ENCODE measurements at regions not wholly inside any gene's neighbourhood (a gene's known extent, or its start where the extent isn't known, plus 50 kb on each side); places are given as distances from the start of the nearest gene placed in this dataset.

DNA sequence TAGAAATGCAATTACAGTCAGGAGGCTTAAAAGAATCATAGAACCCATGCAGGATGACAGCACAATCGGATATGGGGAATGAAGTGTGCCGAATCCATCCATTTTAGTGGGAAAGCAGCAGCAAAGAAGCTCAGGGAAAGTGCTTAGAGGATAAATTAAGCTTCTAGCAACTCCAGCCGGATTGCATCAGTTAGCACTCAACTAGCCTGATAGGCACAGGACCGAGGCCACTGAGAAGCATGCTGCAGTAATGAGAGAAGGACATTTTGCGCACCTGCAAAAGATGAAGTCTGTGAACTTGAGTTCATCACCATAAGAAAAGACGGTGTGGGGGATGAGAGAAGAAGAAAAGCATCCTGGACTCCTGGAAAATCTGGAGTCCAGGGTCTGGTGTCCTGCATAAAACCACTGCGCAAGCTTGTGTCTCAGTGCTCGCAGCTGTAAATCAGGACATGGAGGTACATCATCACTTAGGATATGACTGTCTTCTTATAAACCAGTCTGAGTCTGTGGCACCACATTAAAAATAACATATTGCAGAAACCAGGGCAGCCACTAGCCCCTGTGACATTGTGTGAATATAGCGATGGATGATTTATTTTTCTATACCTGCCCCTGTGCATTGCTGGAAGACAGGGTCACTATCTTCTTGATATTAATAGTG, 665.5 kb upstream of the SOX11 start:
- no peak for DNase-seq

DNA sequence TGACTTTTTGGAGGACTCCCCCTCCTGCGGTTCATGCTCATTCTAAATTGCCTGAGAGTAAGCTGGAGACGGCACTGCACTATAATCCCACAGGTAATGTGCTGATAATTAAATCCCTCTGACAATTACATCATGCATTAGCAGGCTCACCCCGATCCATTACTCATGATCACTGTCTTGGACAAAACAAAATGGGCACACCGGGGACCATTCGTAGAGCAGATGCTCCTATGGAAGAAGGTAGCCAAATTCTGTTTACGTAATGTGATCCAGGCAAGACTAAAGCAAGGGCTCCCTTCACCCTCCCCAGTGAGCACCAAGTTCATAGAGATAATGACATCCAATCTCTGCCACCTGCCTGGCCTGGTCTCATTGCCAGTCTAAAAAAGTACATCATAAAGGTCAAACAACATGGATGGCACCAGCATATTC, 657.1 kb upstream of the SOX11 start:
- DNase-seq: no peak

DNA sequence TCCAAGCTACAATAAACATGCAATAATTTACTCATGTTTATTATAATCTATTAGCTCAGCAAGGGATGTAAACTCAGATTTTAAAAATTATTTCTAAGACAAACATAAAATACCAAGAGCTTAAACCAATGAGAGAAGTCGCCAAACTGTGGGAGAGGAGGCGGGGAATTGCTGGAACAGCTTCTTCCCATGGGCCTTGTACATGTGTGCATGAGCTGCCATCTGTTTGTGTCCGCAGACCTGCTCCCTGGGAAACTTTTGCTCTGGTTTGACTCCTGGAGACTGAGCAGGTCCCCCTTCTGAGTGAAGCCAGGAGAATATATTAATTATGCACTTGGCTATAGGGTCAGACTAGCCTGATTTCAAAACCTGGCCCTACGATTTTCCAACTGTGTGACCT, 655.9 kb upstream of the SOX11 start:
- no peak for DNase-seq

DNA sequence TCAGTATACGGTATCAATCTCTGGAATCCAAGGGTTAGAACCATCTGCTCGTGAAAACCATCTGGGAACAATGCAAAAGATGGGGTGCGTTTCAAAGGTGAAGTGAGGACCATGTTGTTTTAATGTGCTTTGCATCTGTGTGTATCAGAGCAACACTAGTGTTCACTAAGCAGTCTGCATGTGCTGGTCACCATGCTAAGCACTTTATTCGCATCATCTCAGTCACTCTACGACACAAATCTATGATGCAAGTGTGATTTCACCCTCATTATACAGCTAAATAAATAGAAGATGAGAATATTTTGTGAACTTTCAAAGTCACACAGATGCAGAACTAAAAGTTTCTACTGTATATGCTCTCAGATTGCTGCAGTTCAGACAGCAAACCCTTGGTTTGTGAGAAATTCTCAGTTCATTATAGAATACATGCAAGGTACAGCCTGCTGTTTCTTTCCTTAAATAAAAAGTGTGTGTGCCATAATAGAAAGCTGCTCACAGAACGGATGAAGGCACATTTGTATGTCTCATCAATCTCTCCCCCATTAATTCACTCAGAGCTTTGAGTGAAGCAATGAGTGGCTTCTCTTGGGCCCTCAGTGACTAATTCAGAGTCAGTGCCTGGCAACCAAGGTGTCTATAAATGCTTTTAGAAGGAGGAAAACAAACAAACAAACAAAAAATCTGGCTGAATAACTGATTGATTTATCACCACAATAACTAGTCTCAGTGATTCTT, 652.8 kb upstream of the SOX11 start:
- no peak for DNase-seq

DNA sequence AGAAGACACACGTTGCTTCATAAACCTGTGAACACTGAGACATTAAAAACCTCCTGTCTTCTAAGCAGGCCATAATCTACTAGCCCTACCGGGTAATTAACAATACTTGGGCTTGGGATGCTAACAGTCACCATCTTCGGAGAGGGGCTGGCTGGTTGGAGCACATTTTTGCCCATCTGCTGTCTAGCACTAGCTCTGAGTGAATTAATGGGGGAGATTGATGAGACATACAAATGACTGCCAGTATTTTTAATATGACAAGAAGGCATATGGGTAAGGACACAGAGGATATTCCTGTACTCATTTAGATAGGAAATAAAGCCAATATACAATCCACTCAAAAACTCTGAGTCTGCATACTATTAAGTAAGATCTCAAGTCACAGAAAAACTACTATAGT, 651.6 kb upstream of the SOX11 start:
- DNase-seq: no peak

DNA sequence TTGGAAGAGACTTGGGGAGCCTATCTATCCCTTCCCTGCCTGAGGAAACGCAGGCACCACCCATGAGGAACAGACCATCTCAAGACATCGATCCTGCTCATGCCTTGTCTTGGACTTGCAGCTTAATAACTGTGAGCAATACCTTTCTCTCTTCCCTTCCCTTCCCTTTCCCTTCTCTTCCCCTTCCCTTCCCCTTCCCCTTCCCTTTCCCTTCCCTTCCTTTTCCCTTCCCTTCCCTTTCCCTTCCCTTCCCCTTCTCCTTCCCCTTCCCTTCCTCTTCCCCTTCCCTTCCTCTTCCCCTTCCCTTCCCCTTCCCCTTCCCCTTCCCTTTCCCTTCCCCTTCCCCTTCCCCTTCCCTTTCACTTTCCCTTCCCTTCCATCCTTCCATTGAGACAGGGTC, 650.7 kb upstream of the SOX11 start:
- DNase-seq: no peak

DNA sequence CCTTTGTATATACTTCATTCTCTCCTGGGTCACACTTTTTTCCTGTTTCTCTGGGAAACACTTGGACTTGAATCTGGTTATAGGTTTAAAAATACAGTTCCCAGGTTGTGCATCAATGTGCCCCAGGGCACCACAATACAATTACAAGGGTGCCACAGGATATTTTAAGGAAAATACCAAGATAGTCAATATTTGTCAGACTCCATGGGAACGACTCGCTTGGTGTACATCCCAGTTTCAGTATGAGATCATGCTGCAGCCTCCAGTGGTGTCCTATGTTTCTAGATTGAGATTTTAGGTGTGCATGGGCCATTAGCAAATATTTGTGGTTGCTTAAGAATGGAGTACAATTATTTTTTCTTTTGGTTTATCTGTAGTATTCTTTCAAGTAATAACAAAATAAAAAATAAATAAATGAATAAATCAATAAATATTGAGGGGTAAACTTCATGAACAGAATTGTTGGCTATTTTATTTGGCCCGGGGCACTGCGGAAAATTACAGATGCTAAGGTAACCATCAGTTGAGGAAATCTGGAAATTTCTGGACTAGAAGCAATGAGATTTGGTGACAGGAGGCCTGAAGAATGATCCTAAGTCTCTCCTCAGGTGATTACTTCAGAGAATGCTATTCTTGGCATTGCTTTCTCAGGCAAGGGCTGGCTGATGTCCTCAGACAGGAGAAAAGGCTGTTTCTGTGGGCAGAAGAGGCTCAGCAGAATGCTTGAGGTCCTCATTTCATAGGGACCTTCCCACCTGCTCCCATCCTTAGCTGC, 649.3 kb upstream of the SOX11 start:
- no peak for DNase-seq

DNA sequence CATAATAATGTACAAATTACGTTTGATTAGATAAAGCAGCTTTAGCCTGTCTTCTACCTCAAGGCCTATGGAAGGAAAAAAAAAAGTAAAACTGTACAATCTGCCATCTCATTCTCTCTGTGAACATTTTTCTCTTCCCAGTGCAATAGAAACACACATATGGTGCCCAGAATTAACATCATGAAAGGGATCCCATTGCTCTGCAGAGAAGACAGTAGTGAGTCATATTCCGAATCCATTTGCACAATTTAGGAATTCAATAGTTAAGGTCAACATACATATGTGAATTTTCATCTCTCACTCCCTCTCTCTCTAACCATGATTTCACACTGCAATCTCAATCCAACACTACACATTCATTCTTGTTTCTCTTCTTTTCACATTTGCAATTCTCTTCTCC, 640.9 kb upstream of the SOX11 start:
- no peak for DNase-seq

DNA sequence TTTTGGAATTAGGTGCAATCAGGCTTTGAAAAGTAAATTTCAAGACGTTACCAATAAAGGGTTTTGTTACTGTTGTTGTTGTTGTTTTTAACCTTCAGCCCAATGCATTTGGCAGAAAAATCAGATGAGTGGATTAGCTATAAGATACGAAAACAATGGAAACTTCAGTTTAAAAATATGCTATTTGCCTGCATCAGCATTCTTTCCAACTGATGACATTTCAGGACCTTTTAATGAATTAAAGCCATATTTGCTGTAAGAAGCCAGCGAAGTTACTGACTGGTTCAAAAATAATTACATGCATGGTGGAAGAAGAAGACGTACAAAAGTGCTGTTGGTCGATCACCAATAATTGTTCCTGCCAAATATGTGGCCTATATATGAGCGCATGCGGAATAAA, 639.3 kb upstream of the SOX11 start:
- no peak for DNase-seq

DNA sequence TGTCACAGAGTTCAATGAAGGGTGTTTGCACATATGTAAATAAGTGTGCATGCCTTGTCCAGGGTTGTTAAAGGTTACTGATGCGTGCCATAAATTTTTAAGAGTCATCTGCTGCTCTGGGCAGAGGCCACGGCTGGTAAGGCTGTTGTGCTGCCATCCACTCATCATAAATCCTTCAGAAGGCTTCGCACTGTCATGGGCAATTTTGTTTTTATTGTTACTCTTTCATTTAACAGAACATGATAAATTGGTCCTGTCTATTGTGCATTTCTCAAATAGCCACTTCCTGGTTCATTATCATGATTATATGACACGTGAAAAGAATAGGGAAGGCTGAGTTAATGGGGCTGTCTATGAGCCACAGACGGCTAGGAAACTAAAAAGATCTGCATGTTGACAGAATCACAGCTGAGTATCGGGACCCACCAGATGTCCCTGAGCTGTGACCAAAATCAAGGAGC, 634.3 kb upstream of the SOX11 start:
- no peak for DNase-seq

DNA sequence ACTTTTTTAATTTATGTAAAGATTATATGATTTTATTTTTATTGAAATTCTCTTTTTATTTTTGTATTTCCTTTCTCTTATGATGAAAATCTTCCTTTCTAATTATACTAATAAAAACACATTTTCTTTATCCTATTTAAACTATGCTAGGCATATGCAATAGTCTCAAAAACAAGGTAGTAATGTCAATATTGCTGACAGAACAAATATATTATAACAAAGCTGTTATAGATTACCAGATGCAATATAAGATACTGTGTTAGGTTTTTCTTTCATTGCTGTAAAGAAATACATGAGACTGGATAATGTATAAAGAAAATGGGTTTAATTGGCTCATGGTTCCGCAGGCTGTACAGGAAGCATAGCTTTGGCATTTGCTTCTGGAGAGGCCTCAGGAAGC, 631.2 kb upstream of the SOX11 start:
- DNase-seq: no peak

DNA sequence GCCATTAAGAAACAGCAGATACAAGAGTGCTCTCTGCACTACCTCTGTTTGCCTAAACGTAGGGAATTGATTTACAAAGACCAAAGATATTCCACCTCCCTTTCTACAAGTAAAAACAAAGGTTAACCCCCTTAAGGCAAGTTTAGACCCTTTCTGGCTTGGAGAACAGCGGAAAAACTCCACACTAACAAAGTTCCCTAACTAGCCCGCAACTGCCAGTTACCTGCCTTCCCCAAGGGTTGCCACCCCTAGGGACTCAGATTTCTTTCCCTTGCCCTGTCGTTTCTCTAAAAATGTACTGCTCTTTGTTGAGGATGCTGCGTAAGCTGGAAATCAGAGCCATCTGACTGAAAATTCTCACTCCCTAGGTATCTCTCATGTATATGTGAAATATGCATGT, 627.5 kb upstream of the SOX11 start:
- DNase-seq: no peak

DNA sequence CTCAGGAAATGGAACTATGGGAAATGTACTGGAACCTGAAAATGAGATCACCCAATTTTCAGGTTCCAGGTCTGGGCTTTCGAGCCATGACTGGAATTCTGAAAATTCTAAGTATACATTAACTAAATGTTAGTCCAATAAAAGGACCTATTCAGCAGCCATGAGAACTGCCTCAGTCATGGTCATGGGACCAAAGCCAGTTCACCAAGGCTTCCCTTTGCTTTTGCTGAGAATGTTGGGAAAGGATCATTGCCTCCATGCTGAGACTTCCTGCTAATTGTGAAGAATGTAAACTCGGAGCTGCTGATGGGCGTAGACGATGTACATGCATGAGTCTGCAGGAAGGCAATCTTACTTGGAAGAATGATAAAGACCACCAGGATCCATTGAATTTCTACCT, 624.4 kb upstream of the SOX11 start:
- DNase-seq: no peak

DNA sequence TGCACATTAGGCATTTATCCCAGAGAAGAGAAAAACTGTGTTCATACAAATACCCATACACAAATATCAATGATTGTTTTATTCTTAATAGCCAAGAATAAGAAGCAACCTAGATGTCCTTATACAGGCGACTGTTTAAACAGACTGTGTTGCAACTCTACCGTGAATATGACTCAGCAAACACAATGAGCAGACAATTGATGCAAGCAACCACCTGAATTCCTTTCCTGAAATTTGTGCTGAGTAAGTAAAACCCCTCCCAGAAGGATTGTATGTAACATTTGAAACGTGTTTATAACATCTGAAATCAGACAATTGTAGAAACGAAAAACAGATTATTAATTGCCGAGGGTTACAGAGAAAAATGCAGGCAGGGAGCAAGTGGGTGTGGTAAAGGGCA, 621.9 kb upstream of the SOX11 start:
- no peak for DNase-seq

DNA sequence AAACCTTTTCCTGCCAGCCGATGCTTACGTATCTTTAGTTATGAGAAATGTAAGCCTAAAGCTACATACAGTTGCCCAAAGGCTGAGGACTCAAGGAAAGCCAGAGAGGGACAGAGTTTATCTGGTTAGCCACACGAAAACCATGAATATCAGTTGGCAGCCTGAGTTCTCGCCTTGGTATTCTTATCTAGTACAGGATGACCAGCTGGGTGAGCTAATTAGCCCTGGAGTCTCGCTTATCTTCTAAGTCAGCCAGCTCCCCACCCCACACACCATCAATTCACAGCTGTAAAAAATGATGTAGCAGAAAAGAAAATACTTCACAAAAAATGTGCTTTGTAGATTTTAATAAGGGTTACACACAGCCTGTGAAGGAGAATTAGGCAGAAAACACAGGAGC, 617.5 kb upstream of the SOX11 start:
- DNase-seq: no peak

DNA sequence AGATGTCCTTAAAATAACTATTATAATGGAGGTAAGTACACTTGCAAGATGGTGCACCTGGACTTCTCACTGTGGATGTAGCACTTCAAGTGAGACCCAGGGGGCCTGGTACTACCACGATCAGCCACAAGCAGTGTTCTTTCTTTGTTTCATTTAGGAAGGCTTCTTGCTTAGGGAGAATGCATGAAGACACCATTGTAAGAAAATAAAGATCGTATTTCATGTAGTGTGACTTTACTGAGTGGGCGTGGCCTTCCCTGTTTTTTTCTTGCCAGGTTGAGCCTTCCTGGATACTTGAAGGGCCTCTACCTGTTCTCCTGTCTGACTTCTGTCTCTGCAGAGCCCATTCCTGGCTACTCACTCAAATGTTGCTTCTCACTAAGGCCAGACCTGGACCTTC, 615.6 kb upstream of the SOX11 start:
- DNase-seq: no peak

DNA sequence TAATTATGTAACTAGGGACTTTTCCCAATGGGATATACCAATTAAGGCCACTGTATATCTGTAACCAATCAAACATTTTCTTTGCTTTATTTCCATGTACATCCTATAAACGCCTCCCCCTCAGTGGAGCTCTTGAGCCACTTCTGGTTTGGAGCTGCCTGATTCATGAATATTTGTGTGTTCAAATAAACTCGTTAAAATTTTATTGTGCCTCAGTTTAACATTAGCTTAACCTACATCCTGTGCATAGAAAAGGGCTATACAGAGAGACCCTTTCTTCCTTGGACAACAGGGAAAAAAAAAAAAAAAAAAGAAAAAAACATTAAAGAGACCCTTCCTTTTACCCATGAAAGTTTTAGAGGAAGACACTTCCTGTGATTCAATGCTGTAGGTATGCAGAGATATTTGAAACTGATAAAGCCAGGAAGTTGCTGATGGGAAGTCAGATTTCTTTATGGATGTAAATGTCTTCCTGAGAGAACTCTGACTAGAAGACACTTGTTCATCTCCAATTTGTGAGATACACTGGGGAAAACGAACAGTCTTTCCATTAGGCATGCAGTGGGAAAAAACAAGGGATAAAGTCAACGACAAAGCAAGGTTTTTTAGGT, 614.6 kb upstream of the SOX11 start:
- DNase-seq: no peak

DNA sequence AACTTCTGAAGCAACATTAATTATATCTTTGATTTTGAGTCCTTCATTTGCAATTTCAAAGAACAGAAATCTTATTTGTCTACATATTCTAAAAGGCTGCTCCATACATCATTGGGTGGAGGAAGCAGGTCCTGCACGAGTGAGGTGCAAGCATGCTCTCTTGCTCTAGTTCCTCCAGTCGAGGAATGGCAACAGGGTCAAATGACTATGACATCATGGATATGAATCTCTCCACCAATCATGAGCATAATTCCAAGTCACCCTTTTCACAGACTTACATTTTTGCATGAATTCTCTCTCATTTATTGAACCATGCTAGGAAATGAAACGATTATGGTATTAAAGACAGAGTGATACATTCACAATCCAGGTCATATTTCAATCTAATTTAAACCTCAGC, 608.8 kb upstream of the SOX11 start:
- DNase-seq: no peak

DNA sequence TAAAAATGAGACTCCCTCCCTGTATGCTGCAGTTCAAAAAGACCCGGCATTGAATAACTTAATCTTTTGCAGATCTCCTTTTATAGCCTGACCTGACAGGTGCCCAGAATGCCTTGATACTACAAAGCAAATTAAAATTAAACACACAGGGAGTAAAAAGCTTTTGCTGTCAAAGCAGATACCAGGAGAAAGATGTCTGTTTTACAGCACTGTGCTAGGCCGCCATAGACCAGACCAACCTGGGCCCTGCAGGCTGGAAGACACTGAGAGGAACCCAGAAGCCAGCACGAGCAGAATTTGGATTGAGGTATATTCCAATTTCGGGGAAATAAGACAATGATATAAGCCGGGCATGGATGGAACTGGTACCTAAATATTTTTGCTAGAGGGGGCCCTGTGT, 602.8 kb upstream of the SOX11 start:
- no peak for DNase-seq

DNA sequence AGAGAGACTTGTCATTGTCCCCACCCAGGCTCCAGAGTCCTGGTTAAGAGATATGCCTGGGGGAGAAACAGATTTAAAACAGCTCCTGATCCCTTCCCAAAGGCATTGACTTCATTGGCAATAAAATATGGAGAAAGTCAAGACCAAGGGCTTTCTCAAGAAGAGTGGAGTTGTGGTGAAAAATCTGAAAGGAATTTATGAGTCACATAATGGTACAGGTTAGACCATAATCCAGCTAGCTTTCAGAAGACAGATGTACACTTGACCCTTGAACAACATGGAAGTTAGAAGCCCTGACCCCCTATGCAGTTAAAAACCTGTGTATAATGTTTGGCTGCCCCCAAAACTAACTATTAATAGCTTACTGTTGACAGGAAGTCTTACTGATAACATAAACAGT, 599.1 kb upstream of the SOX11 start:
- no peak for DNase-seq

DNA sequence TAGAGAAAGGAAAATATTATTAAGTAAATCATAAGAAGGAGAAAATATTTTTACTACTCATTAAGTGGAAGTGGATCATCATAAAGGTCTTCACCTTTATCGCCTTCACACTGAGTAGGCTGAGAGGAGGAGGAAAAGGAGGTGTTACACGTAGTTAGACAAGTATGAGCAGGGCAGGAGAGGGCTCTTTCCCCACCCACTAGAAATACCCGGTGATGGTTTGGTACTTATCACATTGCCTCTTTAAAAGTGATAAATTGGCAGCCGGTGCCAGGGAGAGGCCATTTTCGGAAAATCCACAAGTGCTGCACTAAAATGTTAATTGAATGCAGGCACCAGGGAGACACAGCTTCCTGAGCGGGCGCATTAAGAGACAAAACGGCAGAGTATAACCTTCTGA, 598.7 kb upstream of the SOX11 start:
- DNase-seq: no peak

DNA sequence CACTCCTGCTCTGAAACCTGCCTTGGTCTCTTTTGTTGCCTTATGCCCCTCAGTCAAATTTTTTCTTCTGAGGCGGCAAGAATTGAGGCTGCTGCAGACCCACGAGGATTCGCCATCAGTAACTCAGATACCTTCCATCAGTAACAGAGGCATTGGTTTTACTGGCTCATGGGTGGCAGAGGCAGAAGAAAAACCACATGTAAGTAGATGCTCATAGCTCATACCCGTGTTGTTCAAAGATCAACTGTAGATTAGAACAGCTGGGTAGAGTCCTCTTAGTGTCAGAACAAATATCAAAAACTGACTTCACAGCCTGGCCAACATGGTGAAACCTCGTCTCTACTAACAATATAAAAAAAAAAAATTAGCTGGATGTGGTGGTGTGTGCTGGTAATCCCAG, 598.0 kb upstream of the SOX11 start:
- DNase-seq: no peak

DNA sequence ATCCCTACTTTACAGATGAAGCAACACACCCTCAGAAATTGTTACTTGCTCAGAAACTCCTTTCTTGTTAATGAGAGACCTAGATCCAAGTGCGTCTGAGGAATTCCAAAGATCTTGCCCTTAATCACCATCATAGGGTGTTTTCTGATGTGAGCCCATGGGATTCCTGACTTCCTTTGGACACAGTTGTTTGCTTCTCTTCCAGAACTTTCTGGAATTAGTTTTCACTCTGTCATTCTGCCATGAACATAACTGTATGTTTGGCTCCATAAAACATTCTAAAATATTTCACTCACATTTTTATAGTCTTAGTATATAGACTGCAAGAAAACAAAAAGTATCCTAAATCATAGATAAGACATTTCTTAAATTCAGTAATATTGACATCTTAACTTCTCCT, 593.9 kb upstream of the SOX11 start:
- no peak for DNase-seq

DNA sequence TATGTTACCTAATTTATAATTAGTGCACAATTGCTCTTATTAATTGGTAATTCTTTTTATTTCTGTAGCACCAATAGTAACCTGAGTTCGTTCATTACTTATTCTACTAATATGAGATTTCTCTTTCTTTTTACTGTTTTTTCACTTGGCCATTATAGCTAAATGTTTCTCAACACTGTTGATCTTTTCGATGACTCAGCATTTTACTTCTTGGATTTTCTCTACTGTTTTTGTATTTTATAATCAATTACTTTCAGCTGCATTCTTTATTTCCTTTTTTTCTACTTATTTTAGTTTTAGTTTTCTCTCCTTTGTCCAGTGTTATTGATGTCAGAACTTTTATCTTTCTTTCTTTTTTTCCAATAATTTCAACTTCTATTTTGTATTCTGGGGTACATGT, 589.4 kb upstream of the SOX11 start:
- DNase-seq: no peak

Measured in Kasumi-1 (cell line).